Liver (tissue), 7 donors: ENCODE measurements at regions not wholly inside any gene's neighbourhood (a gene's known extent, or its start where the extent isn't known, plus 50 kb on each side); places are given as distances from the start of the nearest gene placed in this dataset.

ENCODE experiments used
- DNase-seq: peaks from one replicate; pipeline ENCODE4 v3.0.0-alpha.2; 2017; ENCODE audit warnings: low spot score
- H3K27ac ChIP-seq, 2 donors: one replicate each; pipeline ENCODE4 v1.7.0; 2013; ENCODE audit warnings: inconsistent platforms in 2 of 2, low read length in 2 of 2, control low read depth in 1 of 2, low read depth in 1 of 2, mild to moderate bottlenecking in 1 of 2
- H3K27me3 ChIP-seq, 4 donors: one replicate each; pipeline versions ENCODE4 v1.6.1 to v1.7.0; 2013; ENCODE audit warnings: low read length in 3 of 4, inconsistent platforms in 1 of 4, mild to moderate bottlenecking in 1 of 4, moderate library complexity in 1 of 4; ENCODE audit not compliant: control insufficient read depth in 4 of 4, insufficient read depth in 4 of 4
- H3K36me3 ChIP-seq, 4 donors: one replicate each; pipeline versions ENCODE4 v1.6.1 to v1.7.0; 2013; ENCODE audit warnings: low read length in 3 of 4, mild to moderate bottlenecking in 3 of 4, low read depth in 1 of 4, moderate library complexity in 1 of 4; ENCODE audit not compliant: control insufficient read depth in 4 of 4, insufficient read depth in 3 of 4
- H3K4me1 ChIP-seq, 4 donors: one replicate each; pipeline versions ENCODE4 v1.6.1 to v1.7.0; 2013; ENCODE audit warnings: low read length in 3 of 4, mild to moderate bottlenecking in 3 of 4, moderate library complexity in 1 of 4; ENCODE audit not compliant: control insufficient read depth in 4 of 4, insufficient read depth in 4 of 4
- H3K4me3 ChIP-seq, 3 donors: one replicate each; pipeline versions ENCODE4 v1.6.1 to v1.7.0; 2013; ENCODE audit warnings: low read length in 3 of 3, control low read depth in 1 of 3, low read depth in 1 of 3, mild to moderate bottlenecking in 1 of 3
- H3K9ac ChIP-seq, 2 donors: one replicate each; pipeline ENCODE4 v1.7.0; 2013; ENCODE audit warnings: low read length in 2 of 2, mild to moderate bottlenecking in 2 of 2, moderate library complexity in 2 of 2, control low read depth in 1 of 2, low read depth in 1 of 2
- H3K9me3 ChIP-seq, 4 donors: one replicate each; pipeline versions ENCODE4 v1.6.1 to v1.7.0; 2013; ENCODE audit warnings: low read length in 3 of 4; ENCODE audit not compliant: control insufficient read depth in 4 of 4
- EGR1 ChIP-seq, 2 donors: IDR thresholded peaks; 2 replicates each; pipeline ENCODE4 v1.6.1; 2016 to 2018; ENCODE audit warnings: antibody characterized with exemption in 2 of 2, low read depth in 2 of 2
- FOXA1 ChIP-seq: IDR thresholded peaks from 2 replicates; pipeline ENCODE4 v1.6.1; 2016; ENCODE audit warnings: antibody characterized with exemption
- FOXA2 ChIP-seq: IDR thresholded peaks from 2 replicates; pipeline ENCODE4 v1.6.1; 2016; ENCODE audit warnings: antibody characterized with exemption
- HNF4A ChIP-seq, 2 donors: conservative IDR thresholded peaks; 2 replicates each; pipeline ENCODE4 v1.6.1; 2016; ENCODE audit warnings: antibody characterized with exemption in 2 of 2, mild to moderate bottlenecking in 2 of 2
- HNF4G ChIP-seq: IDR thresholded peaks from 2 replicates; pipeline ENCODE4 v1.6.1; 2016; ENCODE audit warnings: antibody characterized with exemption
- JUND ChIP-seq, 2 donors: IDR thresholded peaks; 2 replicates each; pipeline ENCODE4 v1.6.1; 2016; ENCODE audit warnings: antibody characterized with exemption in 2 of 2
- NR2F2 ChIP-seq: IDR thresholded peaks from 2 replicates; pipeline ENCODE4 v1.6.1; 2016; ENCODE audit warnings: antibody characterized with exemption
- RAD21 ChIP-seq, 2 donors: IDR thresholded peaks; 2 replicates each; pipeline ENCODE4 v1.6.1; 2016; ENCODE audit warnings: antibody characterized with exemption in 2 of 2, mild to moderate bottlenecking in 2 of 2
- RXRA ChIP-seq, 2 donors: IDR thresholded peaks; 2 replicates each; pipeline ENCODE4 v1.6.1; 2017 to 2018; ENCODE audit warnings: antibody characterized with exemption in 2 of 2, mild to moderate bottlenecking in 1 of 2
- TAF1 ChIP-seq: conservative IDR thresholded peaks from 2 replicates; pipeline ENCODE4 v1.6.1; 2016; ENCODE audit warnings: antibody characterized with exemption, mild to moderate bottlenecking
- WGBS: extraction: QIAGEN DNeasy Blood & Tissue Kit; methylation state at CpG from one replicate; pipeline ENCODE4 v1.1.7; 2013; 5-methylcytosine and 5-hydroxymethylcytosine counted together
- TF ChIP-seq, protein P1 (sequence below): IDR thresholded peaks from 2 replicates; pipeline ENCODE4 v1.6.1; 2016; ENCODE audit warnings: antibody characterized with exemption
- TF ChIP-seq, protein P2 (sequence below): IDR thresholded peaks from 2 replicates; pipeline ENCODE4 v1.6.1; 2016; ENCODE audit warnings: antibody characterized with exemption, mild to moderate bottlenecking
- TF ChIP-seq, protein P3 (sequence below): IDR thresholded peaks from 2 replicates; pipeline ENCODE4 v1.6.1; 2016; ENCODE audit warnings: antibody characterized with exemption
- donor health status: healthy.
- donor health status: healthy.
- donor health status: healthy.
- donor health status: healthy.

DNA sequence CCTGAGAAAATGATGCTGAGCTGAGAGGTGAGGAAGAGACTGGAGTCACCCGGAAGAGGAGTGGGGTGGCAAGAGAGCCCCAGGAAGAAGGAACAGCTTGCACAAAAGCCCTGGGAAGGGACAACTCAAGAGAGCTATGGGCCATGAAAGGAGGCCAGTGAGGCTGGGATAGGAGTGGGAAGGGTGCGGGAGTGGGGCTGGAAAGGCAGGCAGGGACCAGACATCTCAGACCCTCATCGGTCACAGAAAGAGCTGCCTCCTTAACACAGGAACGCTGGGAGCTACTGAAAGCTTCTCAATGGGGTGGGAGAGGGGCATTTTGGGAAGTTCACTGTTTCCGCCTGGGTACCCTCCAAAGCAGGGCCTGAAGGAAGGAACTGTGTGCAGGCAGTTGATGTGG lies 122.0 kb upstream of the UNC5B start:
- Histone ChIP-seq H3K27me3 (no peaks in the 10 kb centered on the region), H3K4me1 (no peaks in the 10 kb centered on the region), H3K4me3 (no peak overlapping the region), H3K36me3 (no peaks in the 10 kb centered on the region), H3K9me3 (no peaks in the 10 kb centered on the region), H3K27ac (no peak overlapping the region), H3K9ac (no peak overlapping the region)
- 88% methylated on average over 5 of the region's 5 CpGs for WGBS
- DNase-seq, result no peak
- TF ChIP-seq FOXA1 (no peak), RXRA (IDR thresholded peaks at IDR 0.05) (no peak)

DNA sequence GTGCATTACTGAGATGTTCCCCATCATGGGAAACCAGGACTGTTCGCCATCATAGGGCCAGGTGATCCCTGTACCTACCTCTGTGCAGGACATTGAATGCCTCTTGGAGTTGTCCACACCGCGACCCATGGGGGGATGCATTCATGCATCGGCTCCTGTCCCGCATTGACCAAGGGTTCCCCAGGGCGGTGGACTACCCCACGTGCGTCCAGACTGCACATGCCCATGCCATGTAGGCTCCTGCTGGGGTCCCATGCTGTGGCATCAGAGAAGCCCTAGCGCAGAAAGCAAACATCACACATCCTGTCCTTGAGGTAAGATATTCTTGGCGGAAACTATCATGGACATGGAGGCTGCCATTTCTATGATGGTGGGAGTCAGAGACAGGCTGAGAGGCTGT lies 121.6 kb upstream of the UNC5B start:
- TF ChIP-seq HNF4G (no peak), NR2F2 (no peak), EGR1 (IDR thresholded peaks at IDR 0.05; ENCODE audit: low read depth in 2 of 2) (no peak), JUND (IDR thresholded peaks at IDR 0.05) (no peak), RAD21 (IDR thresholded peaks at IDR 0.05) (no peak), FOXA1 (no peak), HNF4A (conservative IDR thresholded peaks at IDR 0.05) (no peak), TAF1 (no peak)
- TF ChIP-seq, protein P1, sequence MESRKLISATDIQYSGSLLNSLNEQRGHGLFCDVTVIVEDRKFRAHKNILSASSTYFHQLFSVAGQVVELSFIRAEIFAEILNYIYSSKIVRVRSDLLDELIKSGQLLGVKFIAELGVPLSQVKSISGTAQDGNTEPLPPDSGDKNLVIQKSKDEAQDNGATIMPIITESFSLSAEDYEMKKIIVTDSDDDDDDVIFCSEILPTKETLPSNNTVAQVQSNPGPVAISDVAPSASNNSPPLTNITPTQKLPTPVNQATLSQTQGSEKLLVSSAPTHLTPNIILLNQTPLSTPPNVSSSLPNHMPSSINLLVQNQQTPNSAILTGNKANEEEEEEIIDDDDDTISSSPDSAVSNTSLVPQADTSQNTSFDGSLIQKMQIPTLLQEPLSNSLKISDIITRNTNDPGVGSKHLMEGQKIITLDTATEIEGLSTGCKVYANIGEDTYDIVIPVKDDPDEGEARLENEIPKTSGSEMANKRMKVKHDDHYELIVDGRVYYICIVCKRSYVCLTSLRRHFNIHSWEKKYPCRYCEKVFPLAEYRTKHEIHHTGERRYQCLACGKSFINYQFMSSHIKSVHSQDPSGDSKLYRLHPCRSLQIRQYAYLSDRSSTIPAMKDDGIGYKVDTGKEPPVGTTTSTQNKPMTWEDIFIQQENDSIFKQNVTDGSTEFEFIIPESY, result no peak
- TF ChIP-seq, protein P2, sequence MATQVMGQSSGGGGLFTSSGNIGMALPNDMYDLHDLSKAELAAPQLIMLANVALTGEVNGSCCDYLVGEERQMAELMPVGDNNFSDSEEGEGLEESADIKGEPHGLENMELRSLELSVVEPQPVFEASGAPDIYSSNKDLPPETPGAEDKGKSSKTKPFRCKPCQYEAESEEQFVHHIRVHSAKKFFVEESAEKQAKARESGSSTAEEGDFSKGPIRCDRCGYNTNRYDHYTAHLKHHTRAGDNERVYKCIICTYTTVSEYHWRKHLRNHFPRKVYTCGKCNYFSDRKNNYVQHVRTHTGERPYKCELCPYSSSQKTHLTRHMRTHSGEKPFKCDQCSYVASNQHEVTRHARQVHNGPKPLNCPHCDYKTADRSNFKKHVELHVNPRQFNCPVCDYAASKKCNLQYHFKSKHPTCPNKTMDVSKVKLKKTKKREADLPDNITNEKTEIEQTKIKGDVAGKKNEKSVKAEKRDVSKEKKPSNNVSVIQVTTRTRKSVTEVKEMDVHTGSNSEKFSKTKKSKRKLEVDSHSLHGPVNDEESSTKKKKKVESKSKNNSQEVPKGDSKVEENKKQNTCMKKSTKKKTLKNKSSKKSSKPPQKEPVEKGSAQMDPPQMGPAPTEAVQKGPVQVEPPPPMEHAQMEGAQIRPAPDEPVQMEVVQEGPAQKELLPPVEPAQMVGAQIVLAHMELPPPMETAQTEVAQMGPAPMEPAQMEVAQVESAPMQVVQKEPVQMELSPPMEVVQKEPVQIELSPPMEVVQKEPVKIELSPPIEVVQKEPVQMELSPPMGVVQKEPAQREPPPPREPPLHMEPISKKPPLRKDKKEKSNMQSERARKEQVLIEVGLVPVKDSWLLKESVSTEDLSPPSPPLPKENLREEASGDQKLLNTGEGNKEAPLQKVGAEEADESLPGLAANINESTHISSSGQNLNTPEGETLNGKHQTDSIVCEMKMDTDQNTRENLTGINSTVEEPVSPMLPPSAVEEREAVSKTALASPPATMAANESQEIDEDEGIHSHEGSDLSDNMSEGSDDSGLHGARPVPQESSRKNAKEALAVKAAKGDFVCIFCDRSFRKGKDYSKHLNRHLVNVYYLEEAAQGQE, result no peak
- no peak overlapping the region for H3K9ac ChIP-seq
- H3K9me3 ChIP-seq, result no peaks in the 10 kb centered on the region
- H3K4me3 ChIP-seq, result no peak overlapping the region
- 91% methylated on average over 10 of the region's 10 CpGs for WGBS
- H3K4me1 ChIP-seq, result no peaks in the 10 kb centered on the region
- DNase-seq, result no peak
- H3K36me3 ChIP-seq, result no peaks in the 10 kb centered on the region
- H3K27ac ChIP-seq, result no peak overlapping the region
- H3K27me3 ChIP-seq, result no peaks in the 10 kb centered on the region

DNA sequence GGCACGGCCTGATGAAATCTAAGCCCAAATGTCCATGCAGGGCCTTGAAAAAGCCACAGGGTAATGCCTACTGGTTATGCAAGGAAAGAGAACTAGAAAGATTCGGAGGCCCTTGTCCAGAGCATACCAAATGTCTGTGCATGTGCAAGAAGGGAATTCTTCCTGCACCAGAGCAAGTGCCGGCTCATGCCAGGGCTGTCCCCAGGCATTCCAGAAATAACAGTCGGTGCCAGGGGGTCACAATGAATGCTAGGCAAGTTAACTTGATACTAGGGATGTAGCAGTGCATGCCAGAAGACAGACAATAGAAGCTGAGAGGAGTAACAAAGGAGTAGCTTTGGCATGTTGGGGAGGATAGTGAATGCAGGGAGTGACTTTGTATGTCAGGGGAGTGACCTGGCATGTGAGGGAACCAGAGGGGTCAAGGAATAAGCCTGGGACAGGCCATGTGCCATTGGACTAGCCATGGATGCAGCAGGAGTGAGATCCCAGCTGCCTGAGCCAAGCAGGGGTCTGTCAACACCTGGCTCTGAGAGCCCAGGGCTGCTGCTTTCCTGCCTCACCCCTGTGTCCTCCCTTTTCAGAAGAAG lies 119.5 kb upstream of the UNC5B start:
- Histone ChIP-seq H3K27me3 (no peaks in the 10 kb centered on the region), H3K36me3 (no peaks in the 10 kb centered on the region), H3K4me3 (no peak overlapping the region), H3K9me3 (no peaks in the 10 kb centered on the region), H3K27ac (no peak overlapping the region), H3K4me1 (no peaks in the 10 kb centered on the region), H3K9ac (no peak overlapping the region)
- WGBS, result 76% methylated on average over 4 of the region's 4 CpGs
- peak; percentile 9 for DNase-seq
- no peak for TF ChIP-seq HNF4A (conservative IDR thresholded peaks at IDR 0.05)
- TF ChIP-seq HNF4G, result no peak
- TF ChIP-seq, protein P3, sequence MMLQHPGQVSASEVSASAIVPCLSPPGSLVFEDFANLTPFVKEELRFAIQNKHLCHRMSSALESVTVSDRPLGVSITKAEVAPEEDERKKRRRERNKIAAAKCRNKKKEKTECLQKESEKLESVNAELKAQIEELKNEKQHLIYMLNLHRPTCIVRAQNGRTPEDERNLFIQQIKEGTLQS, result no peak
- no peak for TF ChIP-seq FOXA2
- no peak for TF ChIP-seq NR2F2
- no peak for TF ChIP-seq JUND (IDR thresholded peaks at IDR 0.05)
- TF ChIP-seq, protein P1, result no peak
- no peak for TF ChIP-seq EGR1 (IDR thresholded peaks at IDR 0.05; ENCODE audit: low read depth in 2 of 2)
- no peak for TF ChIP-seq FOXA1
